Bronchial epithelial cell (primary cell): ENCODE measurements at regions not wholly inside any gene's neighbourhood (a gene's known extent, or its start where the extent isn't known, plus 50 kb on each side); places are given as distances from the start of the nearest gene placed in this dataset.

Source experiments
- DNase-seq: peaks from one replicate; pipeline ENCODE4 v3.0.0-alpha.2; 2010; ENCODE audit warnings: low read depth
- FAIRE-seq: peaks from 2 replicates; lab custom pipeline; 2011; peaks lifted over from hg19 to GRCh38; lab: Jason Lieb, UNC
- H3K27me3 ChIP-seq: 2 replicates; pipeline ENCODE4 v1.5.1; 2011; ENCODE audit warnings: low read length; ENCODE audit not compliant: control insufficient read depth, insufficient read depth
- H3K36me3 ChIP-seq: 2 replicates; pipeline ENCODE4 v1.5.1; 2011; ENCODE audit warnings: low read length; ENCODE audit not compliant: control insufficient read depth, insufficient read depth
- H3K4me3 ChIP-seq: 2 replicates; pipeline ENCODE4 v1.5.1; 2011; ENCODE audit warnings: mild to moderate bottlenecking, low read depth, low read length, control low read depth
- TF ChIP-seq, protein P1 (sequence below): IDR thresholded peaks from 2 replicates; pipeline ENCODE4 v1.5.1; 2011; ENCODE audit warnings: mild to moderate bottlenecking, moderate library complexity, low read length, control low read depth, inconsistent platforms; ENCODE audit not compliant: insufficient read depth, severe bottlenecking

GRCh38 chr12:124397807-124398577 lies 103.1 kb downstream of the RFLNA start:
- DNase-seq: no peak
- FAIRE-seq: no peak
- Histone ChIP-seq H3K4me3 (no peak overlapping the region), H3K27me3 (no peaks in the 10 kb centered on the region), H3K36me3 (peaks cover 31% of the 10 kb centered on the region)
- TF ChIP-seq, protein P1, sequence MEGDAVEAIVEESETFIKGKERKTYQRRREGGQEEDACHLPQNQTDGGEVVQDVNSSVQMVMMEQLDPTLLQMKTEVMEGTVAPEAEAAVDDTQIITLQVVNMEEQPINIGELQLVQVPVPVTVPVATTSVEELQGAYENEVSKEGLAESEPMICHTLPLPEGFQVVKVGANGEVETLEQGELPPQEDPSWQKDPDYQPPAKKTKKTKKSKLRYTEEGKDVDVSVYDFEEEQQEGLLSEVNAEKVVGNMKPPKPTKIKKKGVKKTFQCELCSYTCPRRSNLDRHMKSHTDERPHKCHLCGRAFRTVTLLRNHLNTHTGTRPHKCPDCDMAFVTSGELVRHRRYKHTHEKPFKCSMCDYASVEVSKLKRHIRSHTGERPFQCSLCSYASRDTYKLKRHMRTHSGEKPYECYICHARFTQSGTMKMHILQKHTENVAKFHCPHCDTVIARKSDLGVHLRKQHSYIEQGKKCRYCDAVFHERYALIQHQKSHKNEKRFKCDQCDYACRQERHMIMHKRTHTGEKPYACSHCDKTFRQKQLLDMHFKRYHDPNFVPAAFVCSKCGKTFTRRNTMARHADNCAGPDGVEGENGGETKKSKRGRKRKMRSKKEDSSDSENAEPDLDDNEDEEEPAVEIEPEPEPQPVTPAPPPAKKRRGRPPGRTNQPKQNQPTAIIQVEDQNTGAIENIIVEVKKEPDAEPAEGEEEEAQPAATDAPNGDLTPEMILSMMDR: no peak

GRCh38 chr12:124397399-124397679 lies 102.4 kb downstream of the RFLNA start:
- Histone ChIP-seq H3K4me3 (no peak overlapping the region), H3K27me3 (no peaks in the 10 kb centered on the region), H3K36me3 (peaks cover 30% of the 10 kb centered on the region)
- TF ChIP-seq, protein P1: no peak
- FAIRE-seq (no peak), DNase-seq (no peak)

- TF ChIP-seq, protein P1: no peak
- DNase-seq (no peak), FAIRE-seq (no peak)
- Histone ChIP-seq H3K4me3 (no peak overlapping the region), H3K27me3 (no peaks in the 10 kb centered on the region), H3K36me3 (peaks cover 29% of the 10 kb centered on the region)
These were observed 101.9 kb downstream of the RFLNA start for GRCh38 chr12:124396544-124397398.

- FAIRE-seq: no peak
- Histone ChIP-seq H3K27me3 (no peaks in the 10 kb centered on the region), H3K4me3 (no peak overlapping the region), H3K36me3 (peaks cover 25% of the 10 kb centered on the region)
- no peak for DNase-seq
- TF ChIP-seq, protein P1: no peak
These were observed 101.1 kb downstream of the RFLNA start for GRCh38 chr12:124395986-124396385.

DNA sequence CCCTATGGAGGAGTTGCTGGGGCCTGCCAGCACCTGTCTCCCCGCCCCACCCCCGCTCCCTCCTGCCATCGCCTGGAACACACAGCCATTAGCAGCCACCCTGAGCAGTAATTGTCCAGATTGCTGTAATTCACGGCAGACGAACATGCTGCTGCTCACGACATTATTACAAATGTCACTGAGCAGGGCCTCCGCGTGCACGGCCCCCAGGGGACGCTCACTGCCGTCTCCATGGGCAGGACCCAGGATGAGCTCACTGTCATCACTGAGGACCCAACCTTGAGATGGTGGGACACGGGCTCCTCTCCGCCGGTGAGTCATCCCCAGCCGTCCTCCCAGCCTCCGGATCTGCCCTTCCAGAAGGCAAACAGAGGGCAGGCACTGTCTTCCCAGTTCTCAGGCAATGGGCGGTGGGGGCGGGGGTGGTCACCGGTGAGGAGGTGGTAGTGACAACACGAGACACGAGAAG lies 100.4 kb downstream of the RFLNA start:
- Histone ChIP-seq H3K27me3 (no peaks in the 10 kb centered on the region), H3K36me3 (peaks cover 23% of the 10 kb centered on the region), H3K4me3 (no peak overlapping the region)
- TF ChIP-seq, protein P1: no peak
- FAIRE-seq: no peak
- DNase-seq: no peak
